H9 (cell line): ENCODE measurements at regions not wholly inside any gene's neighbourhood (a gene's known extent, or its start where the extent isn't known, plus 50 kb on each side); places are given as distances from the start of the nearest gene placed in this dataset.

Experiments
- DNase-seq: peaks from one replicate; pipeline ENCODE4 v3.0.0-alpha.2; 2017
- H2AFZ ChIP-seq: one replicate; pipeline ENCODE4 v1.6.1; 2013; ENCODE audit warnings: mild to moderate bottlenecking, low read length, control low read depth, moderate library complexity
- H2AK5ac ChIP-seq: 2 replicates; pipeline ENCODE4 v1.6.1; 2013; ENCODE audit warnings: low read length, control low read depth, mixed read lengths; ENCODE audit not compliant: insufficient read length
- H2BK120ac ChIP-seq: one replicate; pipeline ENCODE4 v1.6.1; 2013; ENCODE audit warnings: low read depth, mild to moderate bottlenecking, low read length, control low read depth, inconsistent platforms; ENCODE audit not compliant: poor library complexity, severe bottlenecking
- H2BK12ac ChIP-seq: 2 replicates; pipeline ENCODE4 v1.6.1; 2013; ENCODE audit warnings: low read length, control low read depth, mixed read lengths, low read depth; ENCODE audit not compliant: insufficient read length
- H2BK15ac ChIP-seq: 2 replicates; pipeline ENCODE4 v1.6.1; 2013; ENCODE audit warnings: low read depth, low read length, control low read depth
- H2BK20ac ChIP-seq: one replicate; pipeline ENCODE4 v1.6.1; 2013; ENCODE audit warnings: low read depth, mild to moderate bottlenecking, low read length, control low read depth, inconsistent platforms; ENCODE audit not compliant: poor library complexity, severe bottlenecking
- H2BK5ac ChIP-seq: 2 replicates; pipeline ENCODE4 v1.6.1; 2013; ENCODE audit warnings: low read length, control low read depth, mixed read lengths; ENCODE audit not compliant: insufficient read length
- H3K14ac ChIP-seq: 2 replicates; pipeline ENCODE4 v1.6.1; 2013; ENCODE audit warnings: low read length, control low read depth; ENCODE audit not compliant: insufficient read depth
- H3K18ac ChIP-seq: 2 replicates; pipeline ENCODE4 v1.6.1; 2013; ENCODE audit warnings: low read depth, mild to moderate bottlenecking, mixed read lengths, low read length, control low read depth; ENCODE audit not compliant: insufficient read length
- H3K23ac ChIP-seq: 2 replicates; pipeline ENCODE4 v1.6.1; 2013; ENCODE audit warnings: low read length, control low read depth, mixed read lengths, low read depth; ENCODE audit not compliant: insufficient read length
- H3K23me2 ChIP-seq: 2 replicates; pipeline ENCODE4 v1.6.1; 2013; ENCODE audit warnings: low read depth, mild to moderate bottlenecking, mixed read lengths, low read length, control low read depth; ENCODE audit not compliant: insufficient read length, poor library complexity, severe bottlenecking
- H3K27ac ChIP-seq: 2 replicates; pipeline ENCODE4 v1.5.1; 2013; ENCODE audit warnings: low read length, control low read depth, mixed read lengths, low read depth; ENCODE audit not compliant: insufficient read length
- H3K27me3 ChIP-seq: 2 replicates; pipeline ENCODE4 v1.6.1; 2013; ENCODE audit warnings: low read length, control low read depth, inconsistent platforms; ENCODE audit not compliant: insufficient read depth
- H3K4ac ChIP-seq: 2 replicates; pipeline ENCODE4 v1.6.1; 2013; ENCODE audit warnings: low read depth, mild to moderate bottlenecking, control low read depth, inconsistent platforms, low read length, moderate library complexity
- H3K4me1 ChIP-seq: 2 replicates; pipeline ENCODE4 v1.6.1; 2013; ENCODE audit warnings: low read length, control low read depth, inconsistent platforms; ENCODE audit not compliant: insufficient read depth
- H3K4me2 ChIP-seq: 2 replicates; pipeline ENCODE4 v1.6.1; 2013; ENCODE audit warnings: low read length, control low read depth, mixed read lengths; ENCODE audit not compliant: insufficient read length, insufficient read depth
- H3K56ac ChIP-seq: 2 replicates; pipeline ENCODE4 v1.6.1; 2013; ENCODE audit warnings: low read depth, mild to moderate bottlenecking, mixed read lengths, low read length, control low read depth; ENCODE audit not compliant: insufficient read length
- H3K79me1 ChIP-seq: 2 replicates; pipeline ENCODE4 v1.6.1; 2013; ENCODE audit warnings: low read depth, mild to moderate bottlenecking, moderate library complexity, low read length, control low read depth, inconsistent platforms; ENCODE audit not compliant: insufficient read depth, poor library complexity, severe bottlenecking
- H3K79me2 ChIP-seq: 2 replicates; pipeline ENCODE4 v1.6.1; 2013; ENCODE audit warnings: low read length, control low read depth, inconsistent platforms; ENCODE audit not compliant: insufficient read depth
- H3K9ac ChIP-seq: 2 replicates; pipeline ENCODE4 v1.6.1; 2013; ENCODE audit warnings: low read length, control low read depth, mixed read lengths; ENCODE audit not compliant: insufficient read length; ENCODE audit errors: extremely low read depth
- H3K9me3 ChIP-seq: one replicate; pipeline ENCODE4 v1.6.1; 2013; ENCODE audit warnings: low read depth, low read length, inconsistent platforms; ENCODE audit not compliant: control insufficient read depth
- H3T11ph ChIP-seq: one replicate; pipeline ENCODE4 v1.6.1; 2013; ENCODE audit warnings: mild to moderate bottlenecking, low read length, control low read depth, inconsistent platforms
- H4K20me1 ChIP-seq: one replicate; pipeline ENCODE4 v1.6.1; 2013; ENCODE audit not compliant: control insufficient read depth, insufficient read length, insufficient read depth
- H4K5ac ChIP-seq: 2 replicates; pipeline ENCODE4 v1.6.1; 2013; ENCODE audit warnings: low read depth, mild to moderate bottlenecking, mixed read lengths, low read length, control low read depth; ENCODE audit not compliant: insufficient read length
- H4K8ac ChIP-seq: replicated peaks from 2 replicates; pipeline ENCODE4 v1.6.1; 2013; ENCODE audit warnings: low read length, control low read depth, mixed read lengths, low read depth; ENCODE audit not compliant: insufficient read length
- H4K91ac ChIP-seq: 2 replicates; pipeline ENCODE4 v1.6.1; 2013; ENCODE audit warnings: low read depth, mild to moderate bottlenecking, moderate library complexity, mixed read lengths, low read length, control low read depth; ENCODE audit not compliant: insufficient read length
- H3K27ac Mint-ChIP-seq, 3 experiments: 2 replicates in 2 of 3; 3 replicates in 1 of 3; pipeline ENCODE4 v1.8.0; 2020 to 2021; ENCODE audit warnings: mixed read lengths in 3 of 3, mild to moderate bottlenecking in 1 of 3, moderate library complexity in 1 of 3
- H3K27me3 Mint-ChIP-seq: 2 replicates; pipeline ENCODE4 v1.8.0; 2021; ENCODE audit warnings: low read depth, mild to moderate bottlenecking, moderate library complexity, mixed read lengths
- H3K36me3 Mint-ChIP-seq, 3 experiments: 2 replicates in 2 of 3; 3 replicates in 1 of 3; pipeline ENCODE4 v1.8.0; 2020 to 2021; ENCODE audit warnings: low read depth in 3 of 3, mixed read lengths in 3 of 3; ENCODE audit not compliant: insufficient read depth in 1 of 3
- H3K4me1 Mint-ChIP-seq, 2 experiments: 2 replicates each; pipeline ENCODE4 v1.8.0; 2020; ENCODE audit warnings: mixed read lengths in 2 of 2
- H3K4me3 Mint-ChIP-seq, 2 experiments: 2 replicates in 1 of 2; 3 replicates in 1 of 2; pipeline ENCODE4 v1.8.0; 2020 to 2021; ENCODE audit warnings: mild to moderate bottlenecking in 2 of 2, mixed read lengths in 2 of 2, moderate library complexity in 1 of 2
- H3K9me3 Mint-ChIP-seq, 2 experiments: 2 replicates in 1 of 2; 3 replicates in 1 of 2; pipeline ENCODE4 v1.8.0; 2020; ENCODE audit warnings: mild to moderate bottlenecking in 2 of 2, mixed read lengths in 2 of 2, moderate library complexity in 1 of 2
- CTCF ChIP-seq: fragments of 200-600 bp; sonication (generic); conservative IDR thresholded peaks from 3 replicates; pipeline ENCODE4 v1.8.0; 2021; ENCODE audit warnings: antibody characterized with exemption, mild to moderate bottlenecking
- WGBS: extraction: QIAGEN DNeasy Blood & Tissue Kit; methylation state at CpG from one replicate; pipeline ENCODE4 v1.1.7; 2013; ENCODE audit warnings: missing lambda C conversion rate, low lambda C conversion rate, mixed read lengths; ENCODE audit not compliant: insufficient read length; ENCODE audit errors: extremely low coverage; 5-methylcytosine and 5-hydroxymethylcytosine counted together

DNA sequence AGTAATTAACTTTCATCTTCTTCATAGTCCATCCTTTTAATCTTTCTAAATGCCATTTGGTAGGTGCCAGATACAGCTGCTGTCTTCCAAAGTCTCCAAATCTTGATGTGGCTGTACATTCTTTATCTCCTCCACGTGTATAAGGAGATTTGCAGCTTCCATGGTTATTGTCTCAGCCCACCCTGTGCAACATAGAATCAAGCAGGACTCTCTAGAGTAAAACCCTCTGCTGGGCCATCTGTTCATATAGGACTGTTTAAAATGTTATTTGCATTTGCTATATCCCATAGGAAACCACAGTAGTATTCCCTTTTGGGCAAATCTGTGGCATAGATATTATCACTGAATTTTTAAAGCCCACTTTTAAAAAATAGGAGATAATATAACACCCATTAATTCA, 527.2 kb upstream of the EPHA5 start:
- Histone ChIP-seq H2BK5ac (no peak overlapping the region), H4K5ac (no peak overlapping the region), H3K23ac (no peak overlapping the region), H3K79me2 (no peaks in the 10 kb centered on the region), H2AK5ac (no peak overlapping the region), H3K27ac (no peak overlapping the region), H3K27me3 (no peaks in the 10 kb centered on the region), H3K4me1 (no peaks in the 10 kb centered on the region), H4K8ac (no peak overlapping the region), H3K4me2 (no peak overlapping the region), H3K79me1 (no peaks in the 10 kb centered on the region), H3T11ph (no peak overlapping the region), H3K14ac (no peak overlapping the region), H4K20me1 (no peaks in the 10 kb centered on the region), H3K4ac (no peak overlapping the region), H2BK12ac (no peak overlapping the region), H2BK20ac (no peak overlapping the region), H3K56ac (no peak overlapping the region), H2BK15ac (no peak overlapping the region), H3K9me3 (no peaks in the 10 kb centered on the region), H4K91ac (no peak overlapping the region), H3K18ac (no peak overlapping the region), H2BK120ac (no peak overlapping the region), H3K23me2 (no peaks in the 10 kb centered on the region), H2AFZ (no peak overlapping the region), H3K9ac (no peak overlapping the region)
- no peaks in the 10 kb centered on the region for H3K27me3 Mint-ChIP-seq
- TF ChIP-seq CTCF = no peak
- no peaks in the 10 kb centered on the region for H3K4me1 Mint-ChIP-seq
- no peaks in the 10 kb centered on the region for H3K36me3 Mint-ChIP-seq
- WGBS = no CpG with 5 or more reads among the region's 1 CpG
- no peak for DNase-seq
- H3K4me3 Mint-ChIP-seq = no peak overlapping the region
- H3K27ac Mint-ChIP-seq = no peak overlapping the region
- no peaks in the 10 kb centered on the region for H3K9me3 Mint-ChIP-seq
